ACC112 (cell line): ENCODE measurements at regions not wholly inside any gene's neighbourhood (a gene's known extent, or its start where the extent isn't known, plus 50 kb on each side); places are given as distances from the start of the nearest gene placed in this dataset.

Experiments used
- H2AFZ ChIP-seq: fragments of 200-600 bp; sonication (generic); one replicate; pipeline ENCODE4 v1.6.0; 2017; ENCODE audit warnings: antibody characterized with exemption, low read length; ENCODE audit not compliant: unreplicated experiment
- H3K27ac ChIP-seq: fragments of 200-600 bp; sonication (generic); 2 replicates; pipeline ENCODE4 v1.5.1; 2014; ENCODE audit warnings: low read depth, mild to moderate bottlenecking, antibody characterized with exemption, low read length, moderate library complexity
- H3K27me3 ChIP-seq: fragments of 200-600 bp; sonication (generic); 2 replicates; pipeline ENCODE4 v1.6.1; 2014; ENCODE audit warnings: mild to moderate bottlenecking, antibody characterized with exemption, low read length, moderate library complexity, mixed read lengths; ENCODE audit not compliant: insufficient read depth
- H3K36me3 ChIP-seq: fragments of 200-600 bp; sonication (generic); 2 replicates; pipeline ENCODE4 v1.6.1; 2016; ENCODE audit warnings: mild to moderate bottlenecking, antibody characterized with exemption, low read length, moderate library complexity, mixed read lengths; ENCODE audit not compliant: insufficient read depth
- H3K4me1 ChIP-seq: fragments of 200-600 bp; sonication (generic); one replicate; pipeline ENCODE4 v1.6.1; 2016; ENCODE audit warnings: low read length, mixed read lengths; ENCODE audit not compliant: insufficient read depth, unreplicated experiment, control insufficient read depth
- H3K4me3 ChIP-seq: fragments of 200-600 bp; sonication (generic); 2 replicates; pipeline ENCODE4 v1.5.1; 2014; ENCODE audit warnings: mild to moderate bottlenecking, low read depth, low read length
- H3K79me2 ChIP-seq: fragments of 200-600 bp; sonication (generic); one replicate; pipeline ENCODE4 v1.6.0; 2016; ENCODE audit warnings: low read length; ENCODE audit not compliant: control insufficient read depth, unreplicated experiment, insufficient read depth

DNA sequence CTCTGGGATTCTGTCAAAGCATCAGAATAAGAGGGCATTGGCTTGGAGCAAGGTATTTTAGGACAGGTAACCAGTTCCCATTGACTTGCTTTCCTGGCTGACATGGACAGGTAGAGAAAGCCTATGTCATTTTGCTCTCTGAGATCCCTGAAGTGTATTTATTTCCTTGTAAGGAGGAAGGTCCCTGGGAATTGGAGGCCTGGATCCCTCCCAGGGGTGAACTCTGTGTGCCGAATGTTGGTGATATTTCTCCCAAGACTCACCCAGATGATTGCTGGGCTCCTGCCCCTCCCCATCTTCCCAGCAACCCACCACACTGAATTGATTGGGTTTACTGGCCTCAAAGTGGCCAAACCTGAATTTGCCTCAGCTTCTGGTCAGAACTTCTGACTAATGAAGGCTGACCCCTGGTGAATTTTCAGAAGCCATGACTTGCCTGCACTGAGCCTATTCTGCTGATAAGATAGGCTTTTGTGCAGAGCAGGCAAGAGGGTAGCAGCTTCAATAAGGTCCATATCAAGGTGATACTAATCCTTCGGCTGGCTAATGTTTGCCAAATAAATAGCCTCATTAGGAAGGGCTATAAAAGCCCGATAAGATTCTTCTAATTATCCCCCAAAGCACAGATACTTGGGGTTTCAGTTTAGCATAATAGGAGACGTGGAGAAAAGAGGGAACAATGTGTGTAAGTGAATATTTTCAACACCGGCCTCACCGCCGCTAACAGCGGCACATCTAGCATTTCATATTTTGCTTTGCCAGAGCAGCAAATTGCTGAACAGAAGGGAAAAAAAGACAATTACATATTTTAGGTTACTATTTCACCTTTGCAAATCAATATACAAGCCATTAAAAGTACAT is 152.9 kb upstream of the PITX1 start:
- Histone ChIP-seq H2AFZ (no peak overlapping the region), H3K27ac (no peak overlapping the region), H3K4me1 (no peaks in the 10 kb centered on the region), H3K79me2 (no peaks in the 10 kb centered on the region), H3K4me3 (no peak overlapping the region), H3K36me3 (no peaks in the 10 kb centered on the region), H3K27me3 (no peaks in the 10 kb centered on the region)

DNA sequence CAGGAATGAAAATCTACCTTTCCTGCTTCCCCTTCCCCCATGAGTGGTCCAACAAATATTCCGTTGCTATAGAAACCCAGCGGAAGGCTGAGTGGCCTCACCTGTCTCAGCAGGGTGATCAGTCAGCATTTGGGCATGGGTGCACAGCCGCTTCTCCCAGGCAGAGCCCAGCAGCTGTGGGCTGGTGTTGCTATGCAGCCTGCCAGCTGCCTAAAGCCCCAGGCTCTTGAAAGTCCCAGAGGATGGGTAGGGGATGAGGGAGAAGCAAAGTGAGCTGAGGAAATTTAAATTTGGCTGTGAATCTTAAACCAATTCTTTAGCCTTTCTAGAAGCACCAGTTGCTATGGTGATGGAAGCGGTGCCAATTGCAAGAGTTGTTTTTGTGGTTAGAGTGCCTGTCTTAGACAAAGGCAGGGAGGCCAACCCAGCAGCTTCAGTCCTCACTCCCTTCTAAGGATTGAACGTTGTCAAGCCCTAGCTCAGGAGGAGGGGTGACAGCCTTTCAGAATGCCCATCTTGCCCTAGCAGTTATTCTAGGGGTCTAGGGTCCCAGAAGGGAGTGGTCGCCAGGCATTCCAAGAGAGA is 151.5 kb upstream of the PITX1 start:
- no peaks in the 10 kb centered on the region for H3K79me2 ChIP-seq
- no peak overlapping the region for H2AFZ ChIP-seq
- H3K4me3 ChIP-seq = no peak overlapping the region
- H3K27ac ChIP-seq = no peak overlapping the region
- no peaks in the 10 kb centered on the region for H3K27me3 ChIP-seq
- H3K4me1 ChIP-seq = no peaks in the 10 kb centered on the region
- no peaks in the 10 kb centered on the region for H3K36me3 ChIP-seq

DNA sequence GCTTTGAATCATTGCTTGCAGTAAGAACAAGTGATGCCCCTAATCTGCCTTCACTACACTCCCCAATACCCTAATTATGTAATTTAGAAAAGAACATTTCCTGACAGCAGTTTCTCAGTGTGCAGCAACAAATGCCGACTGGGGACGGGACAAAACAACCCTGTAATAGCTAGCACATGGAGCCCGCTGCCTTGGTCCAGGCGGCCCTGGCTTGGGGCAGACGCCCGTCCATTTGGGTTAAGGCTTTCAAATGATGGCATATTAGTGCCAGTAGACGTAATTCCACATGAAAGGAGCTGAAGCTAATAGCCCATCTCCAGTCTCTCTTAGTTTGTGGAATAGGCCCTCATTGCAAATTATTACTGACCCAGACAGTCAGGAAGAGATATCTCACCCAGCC is 150.6 kb upstream of the PITX1 start:
- Histone ChIP-seq H3K27ac (no peak overlapping the region), H3K36me3 (no peaks in the 10 kb centered on the region)

GRCh38 chr5:135183464-135183863 is 149.4 kb upstream of the PITX1 start:
- no peak overlapping the region for H3K27ac ChIP-seq
- no peak overlapping the region for H2AFZ ChIP-seq
- H3K79me2 ChIP-seq = no peaks in the 10 kb centered on the region
- H3K36me3 ChIP-seq = no peaks in the 10 kb centered on the region
- H3K27me3 ChIP-seq = no peaks in the 10 kb centered on the region
- H3K4me3 ChIP-seq = no peak overlapping the region
- H3K4me1 ChIP-seq = no peaks in the 10 kb centered on the region

More for the DNA sequence above, 150.6 kb upstream of the PITX1 start:
- Histone ChIP-seq H3K4me3 (no peak overlapping the region), H2AFZ (no peak overlapping the region), H3K27me3 (no peaks in the 10 kb centered on the region), H3K4me1 (no peaks in the 10 kb centered on the region), H3K79me2 (no peaks in the 10 kb centered on the region)

GRCh38 chr5:135182675-135183074 is 148.6 kb upstream of the PITX1 start:
- H3K4me1 ChIP-seq = no peaks in the 10 kb centered on the region
- no peaks in the 10 kb centered on the region for H3K79me2 ChIP-seq
- no peak overlapping the region for H3K4me3 ChIP-seq
- H2AFZ ChIP-seq = no peak overlapping the region
- H3K36me3 ChIP-seq = no peaks in the 10 kb centered on the region
- H3K27me3 ChIP-seq = no peaks in the 10 kb centered on the region
- H3K27ac ChIP-seq = no peak overlapping the region

DNA sequence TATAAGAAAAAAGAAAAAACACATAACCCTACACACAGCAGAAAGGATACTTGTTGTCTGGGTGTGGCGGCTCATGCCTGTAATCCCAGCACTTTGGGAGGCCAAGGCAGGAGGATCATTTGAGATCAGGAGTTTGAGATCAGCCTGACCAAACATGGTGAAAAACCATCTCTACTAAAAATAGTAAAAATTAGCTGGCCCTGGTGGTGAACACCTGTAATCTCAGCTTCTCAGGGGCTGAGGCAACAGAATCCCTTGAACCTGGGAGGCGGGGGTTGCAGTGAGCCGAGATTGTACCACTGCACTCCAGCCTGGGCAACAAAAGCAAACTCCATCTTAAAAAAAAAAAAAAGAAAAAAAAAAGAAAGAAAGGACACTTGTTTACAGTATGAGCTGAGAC is 147.6 kb upstream of the PITX1 start:
- H3K79me2 ChIP-seq = no peaks in the 10 kb centered on the region
- H2AFZ ChIP-seq = no peak overlapping the region
- H3K36me3 ChIP-seq = no peaks in the 10 kb centered on the region
- no peaks in the 10 kb centered on the region for H3K4me1 ChIP-seq
- H3K4me3 ChIP-seq = no peak overlapping the region
- no peak overlapping the region for H3K27ac ChIP-seq
- no peaks in the 10 kb centered on the region for H3K27me3 ChIP-seq

DNA sequence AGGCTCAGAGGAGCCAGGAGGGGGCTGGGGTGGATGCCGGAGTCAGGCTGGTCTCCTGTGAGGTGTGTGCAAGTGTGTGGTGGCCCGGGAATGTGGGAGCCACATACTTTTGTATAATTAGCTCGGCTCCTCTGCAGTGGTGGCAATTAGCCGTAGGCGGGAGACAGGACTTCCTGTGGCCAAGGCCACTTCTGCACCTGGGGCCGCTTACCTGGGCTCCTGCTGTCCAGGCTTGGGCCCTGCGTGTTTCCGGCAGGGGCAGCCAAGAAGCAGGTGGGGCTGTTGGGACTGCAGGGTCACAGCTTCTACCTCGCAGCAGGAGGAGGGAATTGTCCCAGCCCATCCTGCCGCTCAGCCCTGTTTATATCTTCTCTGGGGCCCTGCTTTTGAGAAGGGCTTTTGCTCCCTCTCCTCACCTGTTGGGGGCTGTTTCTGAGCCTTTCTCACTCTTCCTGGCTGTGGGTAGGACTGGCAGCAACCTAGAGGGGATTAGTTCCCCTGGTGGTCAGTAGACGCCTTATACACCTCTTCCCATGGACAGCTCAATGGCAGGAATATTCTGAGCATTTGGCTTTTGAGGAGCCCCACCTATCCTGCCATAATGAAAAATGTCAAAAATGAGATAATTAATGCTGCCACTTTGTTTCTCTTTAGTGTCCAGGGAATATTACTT is 145.4 kb upstream of the PITX1 start:
- Histone ChIP-seq H3K4me3 (no peak overlapping the region), H3K27ac (no peak overlapping the region), H3K79me2 (no peaks in the 10 kb centered on the region), H3K4me1 (no peaks in the 10 kb centered on the region), H3K36me3 (no peaks in the 10 kb centered on the region), H3K27me3 (no peaks in the 10 kb centered on the region), H2AFZ (no peak overlapping the region)

GRCh38 chr5:135178476-135179155 is 144.6 kb upstream of the PITX1 start:
- Histone ChIP-seq H3K27ac (no peak overlapping the region), H2AFZ (no peak overlapping the region), H3K4me3 (no peak overlapping the region), H3K79me2 (no peaks in the 10 kb centered on the region), H3K36me3 (no peaks in the 10 kb centered on the region), H3K4me1 (no peaks in the 10 kb centered on the region), H3K27me3 (peaks cover 2% of the 10 kb centered on the region; the same call in 1 of the 2 replicates)

DNA sequence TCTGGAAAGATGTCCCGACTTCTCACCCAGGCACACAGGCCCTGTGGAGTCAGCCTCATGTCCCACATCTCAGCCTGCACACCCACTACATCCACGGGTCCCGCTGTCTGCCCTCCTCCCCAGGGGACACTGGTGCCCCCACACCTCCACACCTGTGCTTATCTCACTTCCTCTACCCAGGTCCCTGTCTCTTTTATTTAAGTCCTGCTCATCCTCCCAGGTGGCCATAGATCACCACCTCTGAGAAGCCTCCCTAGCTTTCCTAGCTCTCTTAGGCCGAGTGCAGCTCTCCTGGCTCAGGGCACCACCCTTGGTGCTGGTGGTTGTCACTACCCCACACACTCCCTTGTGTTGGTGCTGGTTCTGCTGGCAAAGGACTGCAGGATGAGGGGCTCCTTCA is 143.6 kb upstream of the PITX1 start:
- Histone ChIP-seq H2AFZ (no peak overlapping the region), H3K79me2 (no peaks in the 10 kb centered on the region), H3K36me3 (no peaks in the 10 kb centered on the region), H3K27ac (no peak overlapping the region), H3K27me3 (peaks cover 12% of the 10 kb centered on the region; the same call in 1 of the 2 replicates), H3K4me3 (no peak overlapping the region), H3K4me1 (no peaks in the 10 kb centered on the region)

GRCh38 chr5:135176991-135177390 is 143.0 kb upstream of the PITX1 start:
- H3K27me3 ChIP-seq = peaks cover 18% of the 10 kb centered on the region
- H3K4me1 ChIP-seq = no peaks in the 10 kb centered on the region

More at GRCh38 chr5:135176991-135177390, 143.0 kb upstream of the PITX1 start:
- no peaks in the 10 kb centered on the region for H3K79me2 ChIP-seq
- H3K36me3 ChIP-seq = no peaks in the 10 kb centered on the region
- no peak overlapping the region for H3K27ac ChIP-seq
- H3K4me3 ChIP-seq = no peak overlapping the region
- H2AFZ ChIP-seq = no peak overlapping the region
